ENCODE measurements at regions not wholly inside any gene's neighbourhood (a gene's known extent, or its start where the extent isn't known, plus 50 kb on each side); places are given as distances from the start of the nearest gene placed in this dataset.

DNA sequence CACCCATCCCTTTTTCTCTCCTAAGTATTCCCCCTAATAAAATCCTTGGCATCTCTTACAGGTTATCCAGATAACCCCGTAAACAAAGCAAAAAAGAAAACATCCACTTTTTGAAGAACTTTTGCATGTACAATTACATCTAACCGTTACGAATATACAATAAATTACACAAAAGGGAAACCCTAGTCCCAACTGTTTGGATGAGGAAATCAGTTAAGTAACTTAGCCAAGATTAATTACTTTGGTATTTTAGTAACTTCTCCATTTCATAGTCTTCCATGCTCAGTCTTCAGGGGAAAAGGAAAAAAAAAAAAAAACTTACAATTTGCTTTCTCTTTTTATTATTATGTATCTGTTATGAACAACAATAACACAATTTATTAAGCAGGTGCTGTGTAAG, 212.9 kb downstream of the ACTL7B start:
- DNase-seq = no peak

GRCh38 chr9:108640230-108640629, 215.6 kb downstream of the ACTL7B start:
- no peak for DNase-seq

DNA sequence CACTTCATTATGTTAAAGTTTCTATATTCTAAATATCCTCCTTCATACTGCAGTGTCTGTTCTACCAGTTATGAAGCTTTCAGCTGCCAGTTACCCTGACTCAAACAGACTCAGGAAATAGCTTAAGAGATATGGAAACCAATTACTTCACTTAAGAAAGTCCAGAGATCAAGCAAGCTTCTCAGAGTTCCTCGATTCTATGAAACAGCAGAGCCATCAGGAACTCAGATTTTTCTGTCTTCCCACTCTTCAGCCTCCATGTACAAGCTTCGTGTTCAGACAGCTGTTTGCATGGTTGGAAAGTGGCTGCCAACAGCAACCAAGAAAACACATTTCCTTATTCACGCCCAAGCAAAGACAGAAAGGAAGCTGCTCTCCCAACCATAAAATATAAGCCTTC, 216.1 kb downstream of the ACTL7B start:
- no peak for DNase-seq

DNA sequence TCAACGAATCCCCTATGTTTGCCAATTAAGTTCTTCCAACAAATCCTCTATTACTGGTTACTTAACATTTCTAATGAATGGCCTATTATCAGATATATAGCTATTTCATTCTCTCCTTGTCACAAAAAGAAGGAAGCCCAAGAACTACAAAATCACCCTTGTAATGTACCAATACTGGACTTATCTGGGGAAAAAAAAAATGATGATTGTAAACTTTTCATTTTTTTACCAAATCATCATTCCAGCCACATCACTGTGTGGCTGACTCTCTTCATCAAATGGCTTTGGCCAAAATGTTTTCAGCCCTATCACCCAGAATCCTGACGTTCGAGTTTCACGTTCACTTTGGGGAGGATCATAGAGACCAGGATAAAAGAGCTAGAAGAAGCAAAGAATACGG, 216.7 kb downstream of the ACTL7B start:
- DNase-seq = no peak

DNA sequence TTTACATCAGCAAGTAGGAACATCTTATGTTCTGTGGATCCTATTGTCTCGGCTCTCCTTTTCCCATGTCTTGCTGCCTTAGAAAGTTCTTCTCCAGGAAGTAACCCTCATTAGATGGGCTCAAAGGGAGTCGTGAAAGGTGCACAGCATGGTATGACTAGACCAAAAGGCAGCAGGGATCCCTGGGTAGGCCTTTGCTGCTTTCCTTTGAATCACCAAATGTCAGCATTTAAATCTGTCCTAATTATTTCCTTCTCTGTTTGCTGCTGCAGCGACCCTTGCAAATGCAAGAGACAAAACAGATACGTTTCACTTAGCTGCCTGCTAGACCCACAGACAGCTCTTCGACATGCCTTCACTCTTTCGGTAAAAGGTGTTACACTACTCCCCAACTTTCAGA, 218.4 kb downstream of the ACTL7B start:
- no peak for DNase-seq

DNA sequence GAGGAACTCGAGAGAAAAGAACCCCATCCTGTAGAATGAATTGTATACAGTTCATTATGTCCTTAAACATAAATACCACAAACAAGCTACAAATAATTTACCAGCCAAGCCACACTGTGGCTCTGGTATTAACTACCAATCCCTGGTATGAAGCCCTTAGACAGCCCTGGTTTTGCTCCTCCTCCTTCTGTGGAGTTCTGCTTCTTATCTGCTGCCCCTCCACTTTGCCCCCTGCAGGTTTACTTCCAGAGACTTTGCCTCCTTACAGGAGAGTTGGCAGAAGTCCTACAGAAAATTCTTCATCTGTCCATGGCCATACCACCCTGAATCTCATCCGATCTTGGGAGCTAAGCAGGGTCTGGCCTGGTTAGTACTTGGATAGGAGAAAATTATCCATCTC, 219.8 kb downstream of the ACTL7B start:
- no peak for DNase-seq

DNA sequence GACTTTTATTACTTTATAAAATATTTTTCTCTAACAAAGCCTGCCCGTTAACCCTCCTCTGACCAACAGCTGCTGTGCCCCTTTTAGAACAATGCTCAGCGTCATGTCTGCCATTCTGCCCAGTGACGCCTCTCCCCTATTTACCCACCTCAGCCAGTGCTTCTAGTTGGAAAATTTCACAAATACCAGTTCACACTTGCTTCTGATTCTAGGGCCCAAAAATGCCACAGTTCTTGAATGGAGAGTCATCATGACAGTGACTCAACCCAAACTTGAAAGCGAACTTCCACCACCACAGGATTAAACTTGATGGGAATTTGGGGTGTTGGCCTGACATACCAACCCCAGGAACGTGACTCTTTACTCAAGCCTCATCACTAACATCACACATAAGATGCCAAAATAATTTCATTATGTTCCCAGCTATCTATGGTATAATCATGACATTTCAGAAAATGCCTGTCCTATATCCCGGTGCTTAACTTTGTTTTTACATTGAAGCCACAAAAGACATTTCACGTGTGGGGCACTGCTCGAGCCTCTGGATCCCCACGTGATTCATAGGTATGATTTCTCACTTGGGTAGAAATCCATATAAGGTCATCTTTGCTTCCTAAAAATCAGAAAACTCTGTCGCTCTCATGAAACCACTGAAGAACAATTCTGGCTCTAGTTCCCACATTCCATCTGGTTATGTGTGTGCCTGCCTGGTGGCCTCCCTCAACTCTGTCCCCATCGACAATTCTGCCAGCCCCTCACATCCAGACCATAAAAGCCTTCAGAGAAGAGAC, 220.9 kb downstream of the ACTL7B start:
- no peak for DNase-seq

- DNase-seq = no peak
Measured at GRCh38 chr9:108634204-108634603, 221.6 kb downstream of the ACTL7B start.

DNA sequence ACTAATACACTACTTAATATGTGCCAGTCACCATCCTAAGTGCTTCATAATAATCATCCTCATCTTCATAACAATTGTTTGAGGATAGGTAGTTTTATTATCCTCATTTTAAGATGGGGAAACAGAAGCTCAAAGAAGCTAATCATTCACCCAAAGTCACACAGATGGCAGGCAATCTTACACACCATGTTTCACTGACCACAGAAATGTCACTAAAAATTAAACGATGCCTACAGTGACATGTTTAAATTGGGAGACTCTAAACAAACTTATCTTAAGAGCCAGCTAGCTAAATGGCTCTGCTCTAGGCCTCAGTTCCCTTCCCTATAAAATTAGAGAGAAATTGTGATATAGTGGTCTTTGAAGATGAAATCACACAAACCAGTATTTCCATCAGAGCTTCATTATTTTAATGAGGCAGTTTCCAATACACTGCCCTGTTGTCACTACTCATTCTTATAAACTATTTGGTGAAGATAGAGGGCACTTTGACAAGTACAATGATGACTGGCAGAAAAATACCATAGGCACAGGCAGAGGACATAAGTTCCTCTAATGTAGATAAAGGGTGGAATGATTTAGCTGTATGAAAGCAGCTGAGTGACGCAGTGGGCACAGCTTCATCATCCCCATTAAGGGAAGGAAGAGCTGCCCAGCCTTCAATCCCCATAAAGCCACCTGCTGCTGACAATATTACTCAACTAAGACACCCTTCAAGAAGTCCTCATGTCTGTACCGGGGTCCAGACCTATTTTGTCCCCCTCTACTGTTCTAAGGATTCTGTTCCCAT, 224.1 kb downstream of the ACTL7B start:
- no peak for DNase-seq

- DNase-seq = no peak
Measured at GRCh38 chr9:108628316-108628715, 227.5 kb downstream of the ACTL7B start.

DNA sequence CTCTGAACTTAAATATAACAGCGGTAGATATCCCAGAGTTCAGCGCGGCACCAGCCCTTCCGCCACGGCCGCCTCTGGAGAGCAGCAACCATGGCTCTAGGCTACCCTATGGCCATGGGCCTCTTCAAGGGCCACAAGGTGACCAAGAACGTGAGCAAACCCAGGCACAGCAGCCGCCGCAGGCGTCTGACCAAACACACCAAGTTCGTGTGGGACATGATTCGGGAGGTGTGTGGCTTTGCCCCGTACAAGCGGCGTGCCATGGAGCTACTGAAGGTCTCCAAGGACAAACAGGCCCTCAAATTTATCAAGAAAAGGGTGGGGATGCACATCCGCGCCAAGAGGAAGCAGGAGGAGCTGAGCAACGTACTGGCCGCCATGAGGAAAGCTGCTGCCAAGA, 229.0 kb downstream of the ACTL7B start:
- no peak for DNase-seq

GRCh38 chr9:108621991-108622855, 233.6 kb downstream of the ACTL7B start:
- DNase-seq = no peak

GRCh38 chr9:108620767-108621166, 235.0 kb downstream of the ACTL7B start:
- DNase-seq = no peak

GRCh38 chr9:108618906-108619550, 236.8 kb downstream of the ACTL7B start:
- DNase-seq = no peak

DNA sequence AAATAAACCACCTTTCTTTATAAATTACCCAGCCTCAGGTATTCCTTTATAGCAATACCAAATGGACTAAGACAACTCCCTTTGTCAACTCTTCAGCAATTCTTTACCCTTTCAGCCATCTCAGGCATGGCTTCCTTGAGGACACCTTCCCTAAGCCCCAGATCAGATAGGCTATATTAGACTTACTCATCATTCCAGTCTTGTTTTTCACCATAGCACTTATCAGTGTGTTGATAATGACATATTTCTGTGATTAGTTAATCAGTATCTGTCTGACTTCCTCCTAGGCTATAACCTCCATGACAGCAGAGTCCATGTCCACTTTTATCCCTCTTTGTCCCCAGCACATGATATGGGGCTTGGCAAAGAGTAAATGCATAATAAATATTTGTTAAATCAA, 238.1 kb downstream of the ACTL7B start:
- DNase-seq = no peak

DNA sequence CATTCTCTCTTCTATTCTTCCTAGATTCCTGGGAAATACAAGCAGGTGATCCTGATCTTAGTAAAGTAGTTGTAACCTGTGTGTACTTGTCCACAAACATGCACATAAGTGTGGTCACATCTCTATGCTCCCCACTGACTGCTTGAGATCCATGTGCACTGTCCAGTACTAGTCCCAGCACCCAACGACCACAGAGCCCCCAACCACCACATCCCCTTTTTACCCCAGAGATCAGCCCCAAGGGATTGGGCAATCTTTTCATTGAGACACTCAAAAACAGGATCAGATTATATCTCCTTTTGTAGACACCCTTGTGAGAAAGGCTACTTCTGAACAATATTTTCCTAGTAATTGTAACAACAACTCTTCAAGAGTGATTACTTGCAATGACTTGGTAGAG, 240.6 kb downstream of the ACTL7B start:
- no peak for DNase-seq

DNA sequence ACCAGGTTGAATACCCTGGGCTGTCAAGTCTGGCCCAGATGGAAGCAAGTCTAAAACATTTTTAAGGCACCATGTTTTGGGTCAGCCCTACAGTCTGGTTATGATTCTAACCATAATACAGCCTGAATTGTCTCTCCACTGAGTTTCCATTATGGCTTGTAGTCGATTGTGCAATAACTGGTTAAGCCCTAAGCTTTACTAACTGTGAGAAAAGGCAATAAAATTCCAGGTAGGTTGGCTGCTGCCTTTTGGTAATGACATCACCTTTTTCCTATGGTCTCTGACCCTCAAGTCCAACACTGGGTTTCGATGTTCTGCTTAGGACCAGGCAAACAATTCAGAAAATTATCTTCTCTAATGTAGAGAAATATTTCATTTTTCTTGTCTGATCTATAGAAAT, 243.3 kb downstream of the ACTL7B start:
- DNase-seq = no peak

- no peak for DNase-seq
Measured at GRCh38 chr9:108609897-108610253, 245.9 kb downstream of the ACTL7B start.

GRCh38 chr9:108609227-108609896, 246.4 kb downstream of the ACTL7B start:
- DNase-seq = no peak

DNA sequence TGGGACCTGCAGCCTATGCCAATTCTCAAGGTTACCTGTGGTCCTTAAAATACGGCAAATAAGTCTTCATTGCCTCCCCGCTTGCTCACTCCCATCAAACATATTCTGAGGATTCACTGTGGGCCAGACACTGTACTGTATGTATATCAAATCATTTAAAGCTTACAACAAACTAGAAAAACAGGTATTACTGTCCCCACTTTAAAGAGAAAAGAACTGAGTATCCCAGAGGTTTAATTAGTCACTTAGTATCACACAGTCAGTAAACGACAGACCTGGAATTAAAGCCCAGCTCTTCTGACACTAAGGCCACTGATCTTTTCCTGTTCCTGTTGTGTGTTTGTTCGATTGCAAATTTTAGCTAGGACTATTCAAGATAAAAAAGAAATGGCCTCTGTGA, 248.2 kb downstream of the ACTL7B start:
- no peak for DNase-seq

DNA sequence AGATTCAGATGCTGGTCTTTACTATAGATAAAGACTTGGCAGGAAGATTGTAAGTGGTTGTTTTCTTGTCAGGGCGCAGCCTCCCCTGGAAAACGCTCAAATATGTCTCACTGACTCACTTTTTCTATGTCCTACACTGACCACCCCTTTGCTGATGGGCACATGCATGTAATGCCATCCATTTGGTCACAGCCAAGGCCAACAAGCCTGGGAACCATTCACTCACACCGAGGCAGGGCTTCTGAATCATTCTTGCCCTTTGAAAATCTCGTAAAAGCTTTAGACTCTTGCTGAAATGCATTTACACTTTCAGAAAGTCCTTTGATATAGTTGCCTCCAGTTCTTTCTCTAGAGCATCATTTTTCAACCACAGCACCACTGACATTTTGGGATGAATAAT, 249.4 kb downstream of the ACTL7B start:
- no peak for DNase-seq

DNA sequence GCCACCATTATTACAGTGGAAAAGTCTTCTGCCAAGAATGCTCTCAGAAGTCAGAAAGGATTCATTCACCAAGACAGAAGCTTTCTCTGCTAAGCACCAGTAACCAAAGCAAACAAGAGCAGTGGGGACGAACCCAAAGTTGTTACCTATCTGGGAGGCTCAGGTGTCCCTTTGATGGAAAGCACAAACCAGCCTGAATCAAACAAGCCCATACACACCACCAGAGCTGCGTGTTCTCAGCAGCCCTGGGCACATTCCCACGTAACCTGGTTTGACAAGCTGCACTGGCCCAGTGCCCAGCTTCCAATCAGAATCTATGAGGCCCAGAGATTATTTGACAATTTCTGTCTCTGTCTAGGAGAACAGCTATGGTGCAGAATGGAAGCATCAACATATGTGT, 252.6 kb downstream of the ACTL7B start:
- no peak for DNase-seq

DNA sequence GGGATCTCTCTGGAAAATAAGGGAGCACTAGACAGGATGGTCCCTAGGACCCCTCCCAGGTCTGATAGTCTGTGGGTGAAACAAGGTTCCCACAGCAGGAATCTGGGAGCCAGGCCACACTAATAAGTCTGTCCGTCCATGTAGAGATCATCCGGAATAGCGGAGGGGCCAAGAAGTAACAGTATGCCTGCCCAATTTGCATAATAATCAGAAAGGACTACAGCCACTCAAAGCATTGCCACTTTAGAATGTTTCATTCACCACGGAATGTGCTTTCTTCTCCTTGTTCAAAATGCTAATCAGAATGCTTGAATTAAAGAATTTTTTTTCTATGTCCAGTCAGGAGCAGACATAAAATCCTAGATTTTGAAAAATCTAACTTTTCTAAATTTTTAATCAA, 254.9 kb downstream of the ACTL7B start:
- no peak for DNase-seq

All from stimulated activated CD4-positive, alpha-beta T cell treated with anti-CD3 and anti-CD28 coated beads, Interleukin-4, amount 100 ng/mL, for 24 hours (primary cell).